ENCODE measurements at regions not wholly inside any gene's neighbourhood (a gene's known extent, or its start where the extent isn't known, plus 50 kb on each side); places are given as distances from the start of the nearest gene placed in this dataset.
"Not testable (repeated sequence)": the region's sequence is repeated elsewhere in the genome, so short reads cannot be mapped to it uniquely, and the experiment has no call there.

- H2AFZ ChIP-seq (ENCODE audit: low read length), result no peak overlapping the region
- H3K36me3 ChIP-seq (ENCODE audit: control insufficient read depth, insufficient read depth, low read length), result no peaks in the 10 kb centered on the region
- peak in 1 of 2 donors; percentile 56 for DNase-seq (ENCODE audit: low read depth in 2 of 2)
- no peak overlapping the region for H3K9ac ChIP-seq (ENCODE audit: insufficient read depth, low read length)
- H3K79me2 ChIP-seq (ENCODE audit: control insufficient read depth, insufficient read depth, low read length), result no peaks in the 10 kb centered on the region
- H3K4me3 ChIP-seq (replicated peaks in 1 of 4; ENCODE audit: control extremely low read depth in 1 of 4, insufficient read depth in 1 of 4, low read depth in 3 of 4, low read length in 4 of 4), result no peak overlapping the region
- H3K27me3 ChIP-seq (ENCODE audit: control insufficient read depth, insufficient read depth, low read length), result no peaks in the 10 kb centered on the region
- H3K9me3 ChIP-seq (ENCODE audit: control insufficient read depth, insufficient read depth, low read depth, low read length), result no peaks in the 10 kb centered on the region
- TF ChIP-seq EZH2 (IDR thresholded peaks at IDR 0.05; ENCODE audit: low read length, missing control alignments) (no peak), CTCF (conservative IDR thresholded peaks at IDR 0.05 in 1 of 2, IDR thresholded peaks at IDR 0.05 in 1 of 2; ENCODE audit: low read depth in 1 of 2, low read length in 2 of 2) (no peak)
- no peak overlapping the region for H3K4me2 ChIP-seq (ENCODE audit: extremely low read depth, insufficient read depth, low read length)
- no peaks in the 10 kb centered on the region for H3K4me1 ChIP-seq (ENCODE audit: control insufficient read depth, extremely low read depth, insufficient read depth, low read length)
- no peaks in the 10 kb centered on the region for H4K20me1 ChIP-seq (ENCODE audit: control insufficient read depth, extremely low read depth, insufficient read depth, low read length)
- no peak overlapping the region for H3K27ac ChIP-seq (ENCODE audit: insufficient read depth, low read length)
Measured at GRCh38 chr2:125004106-125004800, 979.2 kb downstream of the CNTNAP5 start.

GRCh38 chr2:125006676-125007075, 981.6 kb downstream of the CNTNAP5 start:
- H3K36me3 ChIP-seq (ENCODE audit: control insufficient read depth, insufficient read depth, low read length), result no peaks in the 10 kb centered on the region
- no peaks in the 10 kb centered on the region for H4K20me1 ChIP-seq (ENCODE audit: control insufficient read depth, extremely low read depth, insufficient read depth, low read length)
- DNase-seq (ENCODE audit: low read depth in 2 of 2), result no peak
- TF ChIP-seq EZH2 (IDR thresholded peaks at IDR 0.05; ENCODE audit: low read length, missing control alignments), result no peak
- TF ChIP-seq CTCF (conservative IDR thresholded peaks at IDR 0.05 in 1 of 2, IDR thresholded peaks at IDR 0.05 in 1 of 2; ENCODE audit: low read depth in 1 of 2, low read length in 2 of 2), result no peak
- no peaks in the 10 kb centered on the region for H3K79me2 ChIP-seq (ENCODE audit: control insufficient read depth, insufficient read depth, low read length)
- H3K9ac ChIP-seq (ENCODE audit: insufficient read depth, low read length), result no peak overlapping the region
- H3K4me1 ChIP-seq (ENCODE audit: control insufficient read depth, extremely low read depth, insufficient read depth, low read length), result no peaks in the 10 kb centered on the region
- no peak overlapping the region for H3K4me2 ChIP-seq (ENCODE audit: extremely low read depth, insufficient read depth, low read length)
- no peaks in the 10 kb centered on the region for H3K27me3 ChIP-seq (ENCODE audit: control insufficient read depth, insufficient read depth, low read length)
- no peak overlapping the region for H3K4me3 ChIP-seq (replicated peaks in 1 of 4; ENCODE audit: control extremely low read depth in 1 of 4, insufficient read depth in 1 of 4, low read depth in 3 of 4, low read length in 4 of 4)
- H2AFZ ChIP-seq (ENCODE audit: low read length), result no peak overlapping the region
- no peak overlapping the region for H3K27ac ChIP-seq (ENCODE audit: insufficient read depth, low read length)
- H3K9me3 ChIP-seq (ENCODE audit: control insufficient read depth, insufficient read depth, low read depth, low read length), result no peaks in the 10 kb centered on the region

DNA sequence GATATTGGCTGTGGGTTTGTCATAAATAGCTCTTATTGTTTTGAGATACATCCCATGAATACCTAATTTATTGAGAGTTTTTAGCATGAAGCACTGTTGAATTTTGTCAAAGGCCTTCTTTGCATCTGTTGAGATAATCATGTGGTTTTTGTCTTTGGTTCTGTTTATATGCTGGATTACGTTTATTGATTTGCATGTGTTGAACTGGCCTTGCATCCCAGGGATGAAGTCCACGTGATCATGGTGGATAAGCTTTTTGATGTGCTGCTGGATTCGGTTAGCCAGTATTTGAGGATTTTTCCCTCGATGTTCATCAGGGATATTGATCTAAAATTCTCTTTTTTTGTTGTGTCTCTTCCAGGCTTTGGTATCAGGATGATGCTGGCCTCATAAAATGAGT, 1003.6 kb downstream of the CNTNAP5 start:
- not testable (repeated sequence) for DNase-seq (ENCODE audit: low read depth in 2 of 2); H3K79me2 ChIP-seq (ENCODE audit: control insufficient read depth, insufficient read depth, low read length); H3K4me1 ChIP-seq (ENCODE audit: control insufficient read depth, extremely low read depth, insufficient read depth, low read length); H3K4me2 ChIP-seq (ENCODE audit: extremely low read depth, insufficient read depth, low read length); H4K20me1 ChIP-seq (ENCODE audit: control insufficient read depth, extremely low read depth, insufficient read depth, low read length); H2AFZ ChIP-seq (ENCODE audit: low read length); H3K9me3 ChIP-seq (ENCODE audit: control insufficient read depth, insufficient read depth, low read depth, low read length); H3K4me3 ChIP-seq (replicated peaks in 1 of 4; ENCODE audit: control extremely low read depth in 1 of 4, insufficient read depth in 1 of 4, low read depth in 3 of 4, low read length in 4 of 4); H3K27me3 ChIP-seq (ENCODE audit: control insufficient read depth, insufficient read depth, low read length); H3K36me3 ChIP-seq (ENCODE audit: control insufficient read depth, insufficient read depth, low read length); H3K27ac ChIP-seq (ENCODE audit: insufficient read depth, low read length); H3K9ac ChIP-seq (ENCODE audit: insufficient read depth, low read length)

All from fibroblast of lung (primary cell).